HCT116 (cell line): ENCODE measurements at regions not wholly inside any gene's neighbourhood (a gene's known extent, or its start where the extent isn't known, plus 50 kb on each side); places are given as distances from the start of the nearest gene placed in this dataset.

Experiments used
- ATAC-seq: fragments of 200-7000 bp; cut with Tn5 transposase; 2 replicates; pipeline ENCODE4 v1.9.1; 2020; ENCODE audit warnings: mild to moderate bottlenecking, moderate library complexity
- BruUV-seq: library from RNA; stranded (reverse); fragments of 400-500 nt; replicated peaks from 2 replicates; lab custom pipeline; 2021; lab: Mats Ljungman, UMichigan
- CTCF ChIA-PET: fragments of 300-600 bp; sonication (Branson Sonifier 250); formaldehyde crosslinking; loops from one replicate; lab custom pipeline; 2021; ENCODE audit warnings: antibody characterized with exemption; lab: Charles Lee
- POLR2A ChIA-PET: fragments of 300-600, 350-600 bp; sonication (Branson Sonifier 250); formaldehyde crosslinking; loops from one replicate; lab custom pipeline; 2021; ENCODE audit warnings: antibody characterized with exemption; lab: Charles Lee
- RAD21 ChIA-PET, 2 experiments: fragments of 300-600 bp; sonication (Branson Sonifier 250); formaldehyde crosslinking; loops; one replicate each; lab custom pipeline; 2023; ENCODE audit warnings: low total read pairs in 2 of 2; ENCODE audit not compliant: uncharacterized antibody in 2 of 2, unreplicated experiment in 2 of 2, low non-redundant PET in 1 of 2; lab: Charles Lee
- DNase-seq: peaks from one replicate; pipeline ENCODE4 v3.0.0-alpha.2; 2010; ENCODE audit warnings: low read depth, low spot score
- H2AFZ ChIP-seq: fragments of 200-600 bp; shearing (Covaris generic), sonication (generic); 2 replicates; pipeline ENCODE4 v1.6.1; 2017; ENCODE audit warnings: low read depth, mixed run types, mixed read lengths, antibody characterized with exemption, low read length; ENCODE audit not compliant: poor library complexity, severe bottlenecking
- H3K27ac ChIP-seq: 2 replicates; pipeline ENCODE4 v1.5.1; 2012; ENCODE audit warnings: low read depth, low read length
- H3K27me3 ChIP-seq: fragments of 200-600 bp; sonication (generic); 2 replicates; pipeline ENCODE4 v1.6.1; 2016; ENCODE audit warnings: mixed run types, low read length, mixed read lengths; ENCODE audit not compliant: insufficient read depth
- H3K36me3 ChIP-seq, 2 experiments: fragments of 200-500 bp in 1 of 2; fragments of 200-600 bp in 1 of 2; sonication (Bioruptor generic) in 1 of 2; sonication (generic) in 1 of 2; 2 replicates each; pipeline versions ENCODE4 v1.5.1 to v1.6.1; 2014 to 2016; ENCODE audit warnings: low read length in 2 of 2, inconsistent platforms in 1 of 2, mixed read lengths in 1 of 2, mixed run types in 1 of 2; ENCODE audit not compliant: insufficient read depth in 2 of 2, control insufficient read depth in 1 of 2
- H3K4me1 ChIP-seq, 2 experiments: fragments of 200-600 bp in 1 of 2; sonication (generic) in 1 of 2; 2 replicates each; pipeline versions ENCODE4 v1.5.1 to v1.6.1; 2012 to 2017; ENCODE audit warnings: low read length in 2 of 2, inconsistent platforms in 1 of 2, mild to moderate bottlenecking in 1 of 2, mixed read lengths in 1 of 2, mixed run types in 1 of 2, moderate library complexity in 1 of 2; ENCODE audit not compliant: insufficient read depth in 2 of 2, control insufficient read depth in 1 of 2
- H3K4me2 ChIP-seq: fragments of 200-600 bp; sonication (generic); 2 replicates; pipeline ENCODE4 v1.6.1; 2017; ENCODE audit warnings: mixed run types, low read length, mixed read lengths
- H3K4me3 ChIP-seq, 2 experiments: fragments of 200-600 bp in 1 of 2; sonication (generic) in 1 of 2; replicated peaks in 1 of 2; 2 replicates each; pipeline ENCODE4 v1.5.1; 2011 to 2016; ENCODE audit warnings: low read length in 2 of 2, control low read depth in 1 of 2, low read depth in 1 of 2, mild to moderate bottlenecking in 1 of 2, mixed read lengths in 1 of 2, mixed run types in 1 of 2
- H3K79me2 ChIP-seq: fragments of 200-600 bp; sonication (generic); 2 replicates; pipeline ENCODE4 v1.6.1; 2017; ENCODE audit warnings: mild to moderate bottlenecking, mixed run types, low read length, moderate library complexity, mixed read lengths; ENCODE audit not compliant: insufficient read depth
- H3K9ac ChIP-seq: fragments of 200-600 bp; sonication (generic); 2 replicates; pipeline ENCODE4 v1.6.1; 2016; ENCODE audit warnings: low read length, mixed read lengths
- H3K9me2 ChIP-seq: fragments of 200-600 bp; sonication (generic), shearing (Covaris generic); 2 replicates; pipeline ENCODE4 v1.6.1; 2017; ENCODE audit warnings: mixed run types, mild to moderate bottlenecking, moderate library complexity; ENCODE audit not compliant: insufficient read depth
- H3K9me3 ChIP-seq, 2 experiments: fragments of 200-500 bp in 1 of 2; fragments of 200-600 bp in 1 of 2; sonication (Bioruptor generic) in 1 of 2; sonication (generic) in 1 of 2; 2 replicates each; pipeline ENCODE4 v1.6.1; 2014 to 2017; ENCODE audit warnings: low read length in 2 of 2, mixed read lengths in 2 of 2, inconsistent platforms in 1 of 2, low read depth in 1 of 2, mild to moderate bottlenecking in 1 of 2, mixed run types in 1 of 2, moderate library complexity in 1 of 2; ENCODE audit not compliant: control insufficient read depth in 1 of 2, insufficient read depth in 1 of 2
- H4K20me1 ChIP-seq: fragments of 200-600 bp; sonication (generic), shearing (Covaris generic); 2 replicates; pipeline ENCODE4 v1.6.1; 2017; ENCODE audit warnings: mixed run types, mild to moderate bottlenecking, moderate library complexity; ENCODE audit not compliant: insufficient read depth
- CBX3 ChIP-seq: IDR thresholded peaks from 2 replicates; pipeline ENCODE4 v1.6.1; 2012; ENCODE audit warnings: low read depth
- CEBPB ChIP-seq: IDR thresholded peaks from 2 replicates; pipeline ENCODE4 v1.6.1; 2012; ENCODE audit warnings: low read depth
- ELF1 ChIP-seq: IDR thresholded peaks from 2 replicates; pipeline ENCODE4 v1.6.1; 2012; ENCODE audit warnings: low read depth, borderline replicate concordance
- FOSL1 ChIP-seq: IDR thresholded peaks from 2 replicates; pipeline ENCODE4 v1.6.1; 2012; ENCODE audit warnings: low read depth
- JUND ChIP-seq: IDR thresholded peaks from 2 replicates; pipeline ENCODE4 v1.6.1; 2012
- POLR2AphosphoS5 ChIP-seq: IDR thresholded peaks from 2 replicates; pipeline ENCODE4 v1.6.1; 2011; ENCODE audit warnings: mild to moderate bottlenecking, low read depth, low read length, moderate library complexity
- RAD21 ChIP-seq: IDR thresholded peaks from 2 replicates; pipeline ENCODE4 v1.6.1; 2012; ENCODE audit warnings: low read depth, mild to moderate bottlenecking
- SIN3A ChIP-seq: IDR thresholded peaks from 2 replicates; pipeline ENCODE4 v1.6.1; 2012; ENCODE audit warnings: low read depth
- SP1 ChIP-seq: IDR thresholded peaks from 2 replicates; pipeline ENCODE4 v1.6.1; 2012; ENCODE audit warnings: low read depth
- TCF7L2 ChIP-seq: IDR thresholded peaks from 2 replicates; pipeline ENCODE4 v1.7.0; 2011; ENCODE audit warnings: borderline replicate concordance, inconsistent platforms; ENCODE audit not compliant: insufficient read depth, insufficient read length; ENCODE audit errors: extremely low read depth
- ZFX ChIP-seq: fragments of 450-650 bp; IDR thresholded peaks from 2 replicates; pipeline ENCODE4 v1.6.1; 2017
- ZNF274 ChIP-seq: fragments of 200-500 bp; sonication (Bioruptor generic); IDR thresholded peaks from 2 replicates; pipeline ENCODE4 v1.6.1; 2014; ENCODE audit warnings: mild to moderate bottlenecking, low read depth, low read length, inconsistent platforms
- intact Hi-C: fragments of 100-400 bp; cut with micrococcal nuclease; formaldehyde crosslinking; loops from 2 replicates; pipeline ENCODE4 v1.10.0; 2022
- TF ChIP-seq, protein P1 (sequence below): IDR thresholded peaks from 2 replicates; pipeline ENCODE4 v1.6.1; 2012
- TF ChIP-seq, protein P2 (sequence below): IDR thresholded peaks from 2 replicates; pipeline ENCODE4 v1.6.1; 2012

DNA sequence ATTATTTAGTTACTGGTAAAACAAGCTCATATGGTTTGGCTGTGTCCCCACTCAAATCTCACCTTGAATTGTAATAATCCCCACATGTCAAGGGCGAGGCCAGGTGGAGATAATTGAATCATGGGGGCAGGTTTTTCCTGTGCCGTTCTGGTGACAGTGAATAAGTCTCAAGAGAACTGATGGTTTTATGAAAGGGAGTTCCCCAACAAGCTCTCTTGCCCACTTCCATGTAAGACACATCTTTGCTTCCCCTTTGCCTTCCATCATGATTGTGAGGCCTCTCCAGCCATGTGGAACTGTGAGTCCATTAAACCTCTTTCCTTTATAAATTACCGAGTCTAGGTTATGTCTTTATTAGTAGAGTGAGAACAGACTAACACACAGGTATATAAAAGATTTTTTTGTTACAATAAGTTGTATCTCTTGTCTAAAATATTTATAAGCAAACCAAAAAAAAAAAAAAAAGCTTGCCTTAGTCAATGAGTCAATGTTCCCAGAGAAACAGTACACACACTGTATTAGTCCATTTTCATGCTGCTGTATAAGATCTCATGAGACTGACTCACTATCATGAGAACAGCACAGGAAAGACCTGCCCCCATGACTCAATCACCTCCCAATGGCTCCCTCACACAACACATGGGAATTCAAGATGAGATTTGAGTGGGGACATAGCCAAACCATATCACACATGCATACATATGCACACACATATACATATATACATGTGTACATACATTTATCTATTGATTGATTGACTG, 138.3 kb downstream of the BASP1 start:
- ChIA-PET CTCF (no interaction called here), POLR2A (no interaction called here), RAD21 (no interaction called here)
- Histone ChIP-seq H3K27ac (no peak overlapping the region), H2AFZ (no peak overlapping the region), H3K79me2 (no peaks in the 10 kb centered on the region), H3K27me3 (no peaks in the 10 kb centered on the region), H3K4me1 (no peaks in the 10 kb centered on the region), H3K9me2 (no peaks in the 10 kb centered on the region), H3K9ac (no peak overlapping the region), H4K20me1 (no peaks in the 10 kb centered on the region), H3K36me3 (no peaks in the 10 kb centered on the region), H3K4me2 (no peak overlapping the region), H3K4me3 (no peak overlapping the region), H3K9me3 (no peaks in the 10 kb centered on the region)
- no peak for ATAC-seq
- intact Hi-C loops: no loop called here
- no peak for DNase-seq
- no TSS peak for BruUV-seq
- TF ChIP-seq, protein P1, sequence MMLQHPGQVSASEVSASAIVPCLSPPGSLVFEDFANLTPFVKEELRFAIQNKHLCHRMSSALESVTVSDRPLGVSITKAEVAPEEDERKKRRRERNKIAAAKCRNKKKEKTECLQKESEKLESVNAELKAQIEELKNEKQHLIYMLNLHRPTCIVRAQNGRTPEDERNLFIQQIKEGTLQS: no peak
- no peak for TF ChIP-seq ZFX
- no peak for TF ChIP-seq RAD21
- no peak for TF ChIP-seq JUND
- TF ChIP-seq POLR2AphosphoS5: no peak
- TF ChIP-seq, protein P2, sequence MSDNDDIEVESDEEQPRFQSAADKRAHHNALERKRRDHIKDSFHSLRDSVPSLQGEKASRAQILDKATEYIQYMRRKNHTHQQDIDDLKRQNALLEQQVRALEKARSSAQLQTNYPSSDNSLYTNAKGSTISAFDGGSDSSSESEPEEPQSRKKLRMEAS: no peak
- TF ChIP-seq FOSL1: no peak
- TF ChIP-seq ZNF274: no peak
- no peak for TF ChIP-seq TCF7L2
- no peak for TF ChIP-seq ELF1
- TF ChIP-seq CBX3: no peak
- no peak for TF ChIP-seq CEBPB
- no peak for TF ChIP-seq SIN3A
- TF ChIP-seq SP1: no peak
